Hypothalamus (tissue), 51 donors: ENCODE measurements at regions not wholly inside any gene's neighbourhood (a gene's known extent, or its start where the extent isn't known, plus 50 kb on each side); places are given as distances from the start of the nearest gene placed in this dataset.

Experiments used
- DNase-seq, 51 donors: peaks; one replicate each; lab custom pipeline; 2025; lab: John Stamatoyannopoulos, UW

GRCh38 chr7:51501620-51502019, 185.0 kb upstream of the COBL start:
- no peak for DNase-seq

GRCh38 chr7:51482976-51483375, 166.4 kb upstream of the COBL start:
- DNase-seq, result no peak

- DNase-seq, result no peak
These were observed 164.8 kb upstream of the COBL start for GRCh38 chr7:51481421-51481820.

- DNase-seq, result no peak
These were observed 161.2 kb upstream of the COBL start for GRCh38 chr7:51477819-51478218.

GRCh38 chr7:51477323-51477722, 160.7 kb upstream of the COBL start:
- no peak for DNase-seq

GRCh38 chr7:51476026-51476425, 159.4 kb upstream of the COBL start:
- DNase-seq, result no peak

GRCh38 chr7:51472873-51473272, 156.3 kb upstream of the COBL start:
- no peak for DNase-seq

GRCh38 chr7:51471981-51472296, 155.3 kb upstream of the COBL start:
- peak in 2 of 51 donors; percentile 12 to 29 for DNase-seq

GRCh38 chr7:51471210-51471980, 154.8 kb upstream of the COBL start:
- peak in 33 of 51 donors; percentile 2 to 77 (median 48) for DNase-seq

GRCh38 chr7:51467384-51468017, 150.9 kb upstream of the COBL start:
- no peak for DNase-seq

GRCh38 chr7:51459809-51460208, 143.2 kb upstream of the COBL start:
- no peak for DNase-seq

- no peak for DNase-seq
These were observed 142.1 kb upstream of the COBL start for GRCh38 chr7:51458693-51459092.

GRCh38 chr7:51457079-51457478, 140.5 kb upstream of the COBL start:
- DNase-seq, result no peak

GRCh38 chr7:51456431-51457060, 139.9 kb upstream of the COBL start:
- no peak for DNase-seq

GRCh38 chr7:51455948-51456347, 139.3 kb upstream of the COBL start:
- DNase-seq, result no peak

GRCh38 chr7:51455513-51455912, 138.9 kb upstream of the COBL start:
- no peak for DNase-seq

- DNase-seq, result no peak
These were observed 138.5 kb upstream of the COBL start for GRCh38 chr7:51455086-51455485.

GRCh38 chr7:51452694-51453093, 136.1 kb upstream of the COBL start:
- DNase-seq, result no peak

- DNase-seq, result no peak
These were observed 135.3 kb upstream of the COBL start for GRCh38 chr7:51451751-51452476.

- DNase-seq, result no peak
These were observed 133.9 kb upstream of the COBL start for GRCh38 chr7:51450541-51450940.

- no peak for DNase-seq
These were observed 130.2 kb upstream of the COBL start for GRCh38 chr7:51446785-51447184.
